Lung (tissue), 11 donors: ENCODE measurements at regions not wholly inside any gene's neighbourhood (a gene's known extent, or its start where the extent isn't known, plus 50 kb on each side); places are given as distances from the start of the nearest gene placed in this dataset.

Experiments
- ATAC-seq: fragments of 200-7000 bp; cut with Tn5 transposase; one replicate; pipeline ENCODE4 v1.9.1; 2020; ENCODE audit warnings: moderate number of reproducible peaks; ENCODE audit not compliant: insufficient read depth, low FRiP score
- DNase-seq, 3 donors: peaks; one replicate each; pipeline ENCODE4 v3.0.0-alpha.2; 2013 to 2017
- H3K27ac ChIP-seq, 2 donors: one replicate each; pipeline ENCODE4 v1.5.1; 2013; ENCODE audit warnings: mild to moderate bottlenecking in 2 of 2, moderate library complexity in 2 of 2, control low read depth in 1 of 2, inconsistent platforms in 1 of 2, low read depth in 1 of 2, low read length in 1 of 2
- H3K27me3 ChIP-seq, 3 donors: one replicate each; pipeline ENCODE4 v1.5.1; 2013; ENCODE audit warnings: low read length in 2 of 3; ENCODE audit not compliant: control insufficient read depth in 3 of 3, insufficient read depth in 3 of 3
- H3K36me3 ChIP-seq, 4 donors: one replicate each; pipeline ENCODE4 v1.5.1; 2013; ENCODE audit warnings: low read length in 4 of 4, mild to moderate bottlenecking in 1 of 4, moderate library complexity in 1 of 4; ENCODE audit not compliant: control insufficient read depth in 4 of 4, insufficient read depth in 4 of 4
- H3K4me1 ChIP-seq, 5 donors: one replicate each; pipeline ENCODE4 v1.5.1; 2013; ENCODE audit warnings: low read length in 5 of 5, mild to moderate bottlenecking in 2 of 5, moderate library complexity in 1 of 5; ENCODE audit not compliant: control insufficient read depth in 5 of 5, insufficient read depth in 5 of 5
- H3K4me3 ChIP-seq: one replicate; pipeline ENCODE4 v1.5.1; 2013; ENCODE audit warnings: mild to moderate bottlenecking, control low read depth, moderate library complexity
- H3K9ac ChIP-seq, 2 donors: one replicate each; pipeline ENCODE4 v1.5.1; 2013; ENCODE audit warnings: low read length in 2 of 2, control low read depth in 1 of 2; ENCODE audit not compliant: insufficient read depth in 1 of 2
- H3K9me3 ChIP-seq, 4 donors: one replicate each; pipeline ENCODE4 v1.5.1; 2013; ENCODE audit warnings: low read length in 3 of 4, mild to moderate bottlenecking in 1 of 4, moderate library complexity in 1 of 4; ENCODE audit not compliant: control insufficient read depth in 4 of 4, insufficient read depth in 3 of 4
- CTCF ChIP-seq: IDR thresholded peaks from 2 replicates; pipeline ENCODE4 v1.5.1; 2012; ENCODE audit warnings: mild to moderate bottlenecking; ENCODE audit errors: control extremely low read depth, extremely low read depth
- WGBS, 2 donors: extraction: QIAGEN DNeasy Blood & Tissue Kit; methylation state at CpG; one replicate each; pipeline ENCODE4 v1.1.7; 2013; 5-methylcytosine and 5-hydroxymethylcytosine counted together
- donor health status: control.
- donor health status: control.
- donor health status: Bipolar disorder and iron deficiency.
- donor health status: healthy.
- donor health status: DM: yes; HTN: yes; CAD: no.

GRCh38 chr15:99474909-99475753 lies 90.7 kb upstream of the MEF2A start:
- Histone ChIP-seq H3K9ac (no peak overlapping the region), H3K4me1 (peaks cover 10 to 53% (median 20%) of the 10 kb centered on the region in 5 donors), H3K27ac (peak overlapping the region in 1 of 2 donors; percentile 20), H3K36me3 (no peaks in the 10 kb centered on the region), H3K4me3 (no peak overlapping the region), H3K9me3 (no peaks in the 10 kb centered on the region), H3K27me3 (no peaks in the 10 kb centered on the region)
- peak; percentile 7 for ATAC-seq
- TF ChIP-seq CTCF = no peak
- WGBS, 2 donors = 83 to 89% methylated on average over 25 of the region's 25 CpGs
- peak; percentile 95 to 97 (median 96) for DNase-seq

- no peak for TF ChIP-seq CTCF
- Histone ChIP-seq H3K4me1 (peaks cover 10 to 53% (median 20%) of the 10 kb centered on the region in 5 donors), H3K36me3 (no peaks in the 10 kb centered on the region), H3K9ac (no peak overlapping the region), H3K4me3 (no peak overlapping the region), H3K27me3 (no peaks in the 10 kb centered on the region), H3K27ac (peak overlapping the region; percentile 20 to 62), H3K9me3 (no peaks in the 10 kb centered on the region)
- ATAC-seq (no peak), DNase-seq (no peak)
- 88 to 90% methylated on average over 14 of the region's 14 CpGs for WGBS, 2 donors
Measured at GRCh38 chr15:99475754-99476412, 89.9 kb upstream of the MEF2A start.

GRCh38 chr15:99476413-99477222 lies 89.2 kb upstream of the MEF2A start:
- Histone ChIP-seq H3K36me3 (no peaks in the 10 kb centered on the region), H3K9ac (no peak overlapping the region), H3K4me3 (no peak overlapping the region), H3K27me3 (no peaks in the 10 kb centered on the region), H3K27ac (peak overlapping the region; percentile 65 to 74), H3K4me1 (peaks cover 10 to 58% (median 20%) of the 10 kb centered on the region in 5 donors), H3K9me3 (no peaks in the 10 kb centered on the region)
- ATAC-seq (peak; percentile 65), DNase-seq (peak; percentile 91 to 96 (median 95))
- 24 to 33% methylated on average over 26 of the region's 26 CpGs for WGBS, 2 donors
- no peak for TF ChIP-seq CTCF
